ENCODE measurements at regions not wholly inside any gene's neighbourhood (a gene's known extent, or its start where the extent isn't known, plus 50 kb on each side); places are given as distances from the start of the nearest gene placed in this dataset.

DNA sequence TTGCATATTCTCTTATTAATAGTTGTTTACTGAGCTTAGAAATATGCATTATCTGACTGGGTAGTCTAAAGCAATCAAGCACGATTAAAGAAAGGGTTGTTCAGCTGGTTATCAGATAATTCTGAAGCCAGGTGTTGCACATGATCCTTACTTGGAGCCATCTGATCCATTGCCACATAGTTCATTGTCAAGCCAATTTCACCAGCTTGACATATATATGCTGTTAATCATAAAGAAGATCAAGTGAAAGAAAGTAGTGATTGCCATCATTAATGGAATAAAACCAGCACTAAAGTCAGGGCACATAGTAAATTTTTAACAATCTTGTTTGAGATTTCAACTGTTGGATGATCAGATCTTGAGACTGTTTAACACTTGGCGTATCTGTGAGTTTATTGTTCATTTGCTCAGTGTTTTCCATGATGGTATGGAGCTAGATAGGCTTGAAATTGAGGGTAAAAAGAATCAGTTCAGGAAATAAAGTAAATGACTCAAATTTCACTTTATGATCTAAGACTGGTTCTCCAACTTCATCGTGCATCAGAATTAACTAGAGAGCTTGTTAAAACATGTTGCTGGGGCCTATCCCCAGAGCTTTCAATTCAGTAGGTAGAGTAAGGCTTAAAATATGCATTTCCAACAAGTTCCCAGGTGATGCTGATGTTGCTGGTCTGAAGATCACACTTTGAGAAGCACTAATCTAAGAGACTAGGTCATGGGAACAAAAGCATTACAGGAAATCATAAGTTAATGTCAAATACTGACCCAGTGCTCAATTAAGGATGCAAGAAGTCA, 539.6 kb downstream of the SATB2 start:
- no peaks in the 10 kb centered on the region for H3K79me2 ChIP-seq
- no peaks in the 10 kb centered on the region for H3K9me2 ChIP-seq (replicated peaks; ENCODE audit: insufficient read depth)
- 83% methylated on average over 3 of the region's 3 CpGs for WGBS (ENCODE audit: low lambda C conversion rate, missing lambda C conversion rate)
- no peak overlapping the region for H2AFZ ChIP-seq
- H3K4me3 ChIP-seq, result no peak overlapping the region
- no peaks in the 10 kb centered on the region for H3K36me3 ChIP-seq (replicated peaks; ENCODE audit: insufficient read depth, low read depth)
- no peak overlapping the region for H3K4me2 ChIP-seq
- no peaks in the 10 kb centered on the region for H4K20me1 ChIP-seq (ENCODE audit: insufficient read depth, poor library complexity, severe bottlenecking)
- H3K4me1 ChIP-seq (ENCODE audit: insufficient read depth), result no peaks in the 10 kb centered on the region
- no peak for DNase-seq (ENCODE audit: low spot score)
- H3K27ac ChIP-seq, result no peak overlapping the region
- TF ChIP-seq, protein P1, sequence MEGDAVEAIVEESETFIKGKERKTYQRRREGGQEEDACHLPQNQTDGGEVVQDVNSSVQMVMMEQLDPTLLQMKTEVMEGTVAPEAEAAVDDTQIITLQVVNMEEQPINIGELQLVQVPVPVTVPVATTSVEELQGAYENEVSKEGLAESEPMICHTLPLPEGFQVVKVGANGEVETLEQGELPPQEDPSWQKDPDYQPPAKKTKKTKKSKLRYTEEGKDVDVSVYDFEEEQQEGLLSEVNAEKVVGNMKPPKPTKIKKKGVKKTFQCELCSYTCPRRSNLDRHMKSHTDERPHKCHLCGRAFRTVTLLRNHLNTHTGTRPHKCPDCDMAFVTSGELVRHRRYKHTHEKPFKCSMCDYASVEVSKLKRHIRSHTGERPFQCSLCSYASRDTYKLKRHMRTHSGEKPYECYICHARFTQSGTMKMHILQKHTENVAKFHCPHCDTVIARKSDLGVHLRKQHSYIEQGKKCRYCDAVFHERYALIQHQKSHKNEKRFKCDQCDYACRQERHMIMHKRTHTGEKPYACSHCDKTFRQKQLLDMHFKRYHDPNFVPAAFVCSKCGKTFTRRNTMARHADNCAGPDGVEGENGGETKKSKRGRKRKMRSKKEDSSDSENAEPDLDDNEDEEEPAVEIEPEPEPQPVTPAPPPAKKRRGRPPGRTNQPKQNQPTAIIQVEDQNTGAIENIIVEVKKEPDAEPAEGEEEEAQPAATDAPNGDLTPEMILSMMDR (IDR thresholded peaks at IDR 0.05; ENCODE audit: poor library complexity), result no peak
- TF ChIP-seq EZH2phosphoT487 (IDR thresholded peaks at IDR 0.05; ENCODE audit: low read depth, severe bottlenecking, unreplicated experiment) (no peak), EZH2 (IDR thresholded peaks at IDR 0.05; ENCODE audit: borderline replicate concordance) (no peak)
- H3K27me3 ChIP-seq, result no peaks in the 10 kb centered on the region
- no peaks in the 10 kb centered on the region for H3K9me3 ChIP-seq (ENCODE audit: low read depth)

DNA sequence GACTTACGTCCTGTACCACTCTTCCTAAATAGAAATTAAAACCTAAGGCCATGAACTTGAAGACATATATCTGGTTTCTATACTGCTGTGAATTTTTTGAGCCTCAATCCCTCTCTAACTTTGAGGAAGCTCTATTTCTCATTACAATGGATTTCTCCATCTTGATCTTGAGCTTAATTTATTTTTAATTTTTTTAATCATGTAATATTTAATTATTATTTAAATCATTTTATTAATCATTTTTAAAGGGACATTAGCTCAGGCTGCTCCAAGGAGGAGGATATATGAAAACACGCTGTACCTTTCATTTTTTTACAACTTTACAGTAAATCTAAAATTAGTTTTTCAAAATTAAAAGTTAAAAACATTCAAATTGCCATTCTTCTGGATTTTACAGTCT, 540.5 kb downstream of the SATB2 start:
- Histone ChIP-seq H3K4me3 (no peak overlapping the region), H3K36me3 (replicated peaks; ENCODE audit: insufficient read depth, low read depth) (no peaks in the 10 kb centered on the region), H3K4me2 (no peak overlapping the region), H3K79me2 (no peaks in the 10 kb centered on the region), H3K9me2 (replicated peaks; ENCODE audit: insufficient read depth) (no peaks in the 10 kb centered on the region), H4K20me1 (ENCODE audit: insufficient read depth, poor library complexity, severe bottlenecking) (no peaks in the 10 kb centered on the region), H2AFZ (no peak overlapping the region), H3K4me1 (ENCODE audit: insufficient read depth) (no peaks in the 10 kb centered on the region), H3K27ac (no peak overlapping the region), H3K9me3 (ENCODE audit: low read depth) (no peaks in the 10 kb centered on the region), H3K27me3 (no peaks in the 10 kb centered on the region)
- TF ChIP-seq EZH2 (IDR thresholded peaks at IDR 0.05; ENCODE audit: borderline replicate concordance), result no peak
- no peak for TF ChIP-seq EZH2phosphoT487 (IDR thresholded peaks at IDR 0.05; ENCODE audit: low read depth, severe bottlenecking, unreplicated experiment)
- TF ChIP-seq, protein P1 (IDR thresholded peaks at IDR 0.05; ENCODE audit: poor library complexity), result no peak
- no peak for DNase-seq (ENCODE audit: low spot score)
- 76% methylated on average over 2 of the region's 2 CpGs for WGBS (ENCODE audit: low lambda C conversion rate, missing lambda C conversion rate)

DNA sequence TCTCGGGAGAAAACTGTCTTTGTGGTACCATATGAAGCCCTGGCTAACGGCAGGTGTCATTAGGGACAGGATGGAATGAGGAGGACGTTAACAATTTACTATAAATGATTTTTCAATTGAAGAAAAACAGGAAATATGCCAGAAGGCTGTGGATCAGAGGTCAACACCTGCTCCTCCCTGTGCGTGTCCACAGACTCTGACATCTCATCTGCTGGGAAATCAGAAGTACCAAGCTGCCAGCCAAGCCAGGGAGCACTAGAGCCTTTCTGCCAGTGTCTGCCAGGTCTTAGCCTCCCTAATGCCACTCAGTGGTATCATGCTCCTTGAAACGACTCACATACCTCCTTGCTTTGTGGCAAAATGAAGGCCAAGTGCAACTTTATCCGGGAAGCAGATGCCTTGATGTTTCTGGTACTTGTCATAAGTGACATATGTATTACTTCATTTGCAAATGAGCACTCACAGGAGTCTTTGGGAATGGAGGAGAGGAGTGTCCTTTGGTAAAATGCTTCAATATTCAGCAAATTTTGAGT, 541.1 kb downstream of the SATB2 start:
- Histone ChIP-seq H2AFZ (no peak overlapping the region), H3K4me1 (ENCODE audit: insufficient read depth) (no peaks in the 10 kb centered on the region)
- DNase-seq (ENCODE audit: low spot score), result no peak

More for the DNA sequence above, 541.1 kb downstream of the SATB2 start:
- H3K4me2 ChIP-seq, result no peak overlapping the region
- no peak overlapping the region for H3K27ac ChIP-seq
- H4K20me1 ChIP-seq (ENCODE audit: insufficient read depth, poor library complexity, severe bottlenecking), result no peaks in the 10 kb centered on the region
- TF ChIP-seq EZH2 (IDR thresholded peaks at IDR 0.05; ENCODE audit: borderline replicate concordance), result no peak
- TF ChIP-seq EZH2phosphoT487 (IDR thresholded peaks at IDR 0.05; ENCODE audit: low read depth, severe bottlenecking, unreplicated experiment), result no peak
- TF ChIP-seq, protein P1 (IDR thresholded peaks at IDR 0.05; ENCODE audit: poor library complexity), result no peak
- no peaks in the 10 kb centered on the region for H3K27me3 ChIP-seq
- WGBS (ENCODE audit: low lambda C conversion rate, missing lambda C conversion rate), result 76% methylated on average over 6 of the region's 6 CpGs
- H3K9me2 ChIP-seq (replicated peaks; ENCODE audit: insufficient read depth), result no peaks in the 10 kb centered on the region
- H3K79me2 ChIP-seq, result no peaks in the 10 kb centered on the region
- no peaks in the 10 kb centered on the region for H3K36me3 ChIP-seq (replicated peaks; ENCODE audit: insufficient read depth, low read depth)
- H3K4me3 ChIP-seq, result no peak overlapping the region
- no peaks in the 10 kb centered on the region for H3K9me3 ChIP-seq (ENCODE audit: low read depth)

Data from hepatocyte (in vitro differentiated cells).